ENCODE measurements at regions not wholly inside any gene's neighbourhood (a gene's known extent, or its start where the extent isn't known, plus 50 kb on each side); places are given as distances from the start of the nearest gene placed in this dataset.

- no peaks in the 10 kb centered on the region for H3K36me3 ChIP-seq
- no peak overlapping the region for H3K4me3 ChIP-seq
- TF ChIP-seq CTCF (IDR thresholded peaks at IDR 0.05; ENCODE audit: low read depth, low read length), result no peak
- no peaks in the 10 kb centered on the region for H3K27me3 ChIP-seq
- DNase-seq (ENCODE audit: low read depth in 1 of 2, low spot score in 1 of 2), result no peak
- no peaks in the 10 kb centered on the region for H3K4me1 ChIP-seq (ENCODE audit: low read depth)
- H3K9me3 ChIP-seq (ENCODE audit: low read depth), result no peaks in the 10 kb centered on the region
- no peak overlapping the region for H3K27ac ChIP-seq
These were observed 659.3 kb upstream of the TMEFF2 start for GRCh38 chr2:192854031-192854430.

GRCh38 chr2:192828947-192829346 is 634.2 kb upstream of the TMEFF2 start:
- Histone ChIP-seq H3K36me3 (no peaks in the 10 kb centered on the region), H3K4me3 (no peak overlapping the region), H3K27me3 (no peaks in the 10 kb centered on the region), H3K27ac (no peak overlapping the region), H3K9me3 (ENCODE audit: low read depth) (no peaks in the 10 kb centered on the region), H3K4me1 (ENCODE audit: low read depth) (no peaks in the 10 kb centered on the region)
- no peak for TF ChIP-seq CTCF (IDR thresholded peaks at IDR 0.05; ENCODE audit: low read depth, low read length)
- DNase-seq (ENCODE audit: low read depth in 1 of 2, low spot score in 1 of 2), result no peak

- DNase-seq (ENCODE audit: low read depth in 1 of 2, low spot score in 1 of 2), result no peak
- TF ChIP-seq CTCF (IDR thresholded peaks at IDR 0.05; ENCODE audit: low read depth, low read length), result no peak
- H3K36me3 ChIP-seq, result no peaks in the 10 kb centered on the region
- H3K9me3 ChIP-seq (ENCODE audit: low read depth), result no peaks in the 10 kb centered on the region
- no peaks in the 10 kb centered on the region for H3K4me1 ChIP-seq (ENCODE audit: low read depth)
- no peak overlapping the region for H3K4me3 ChIP-seq
- H3K27ac ChIP-seq, result no peak overlapping the region
- no peaks in the 10 kb centered on the region for H3K27me3 ChIP-seq
These were observed 633.4 kb upstream of the TMEFF2 start for GRCh38 chr2:192828175-192828574.

DNA sequence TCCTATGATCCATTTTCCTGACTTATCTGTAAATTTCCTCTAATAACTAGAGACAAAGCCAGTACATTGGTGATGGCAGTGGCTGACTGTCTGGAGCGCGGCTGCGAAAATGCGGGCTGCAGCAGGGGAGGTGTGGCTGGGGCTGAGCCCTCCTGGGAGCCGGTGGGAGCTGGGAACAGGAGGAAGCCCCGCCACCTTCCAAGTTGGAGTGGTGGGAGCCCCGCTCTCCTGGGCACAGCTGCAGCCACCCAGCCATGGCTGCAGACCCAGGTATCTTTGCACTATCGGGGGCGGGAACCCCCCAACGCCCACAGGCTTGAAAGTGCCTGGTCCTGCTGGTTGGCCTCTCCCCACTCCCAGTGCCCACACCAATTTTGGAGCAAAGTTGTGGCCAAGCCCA is 633.0 kb upstream of the TMEFF2 start:
- no peak for DNase-seq (ENCODE audit: low read depth in 1 of 2, low spot score in 1 of 2)
- Histone ChIP-seq H3K4me3 (no peak overlapping the region), H3K4me1 (ENCODE audit: low read depth) (no peaks in the 10 kb centered on the region)

GRCh38 chr2:192814376-192814775 is 619.6 kb upstream of the TMEFF2 start:
- DNase-seq (ENCODE audit: low read depth in 1 of 2, low spot score in 1 of 2), result no peak

More for the DNA sequence above, 633.0 kb upstream of the TMEFF2 start:
- Histone ChIP-seq H3K27me3 (no peaks in the 10 kb centered on the region), H3K27ac (no peak overlapping the region), H3K36me3 (no peaks in the 10 kb centered on the region), H3K9me3 (ENCODE audit: low read depth) (no peaks in the 10 kb centered on the region)
- no peak for TF ChIP-seq CTCF (IDR thresholded peaks at IDR 0.05; ENCODE audit: low read depth, low read length)

More at GRCh38 chr2:192814376-192814775, 619.6 kb upstream of the TMEFF2 start:
- TF ChIP-seq CTCF (IDR thresholded peaks at IDR 0.05; ENCODE audit: low read depth, low read length), result no peak
- Histone ChIP-seq H3K27ac (no peak overlapping the region), H3K9me3 (ENCODE audit: low read depth) (no peaks in the 10 kb centered on the region), H3K36me3 (no peaks in the 10 kb centered on the region), H3K4me1 (ENCODE audit: low read depth) (no peaks in the 10 kb centered on the region), H3K4me3 (no peak overlapping the region), H3K27me3 (no peaks in the 10 kb centered on the region)
